Heart right ventricle (tissue), 16 donors: ENCODE measurements at regions not wholly inside any gene's neighbourhood (a gene's known extent, or its start where the extent isn't known, plus 50 kb on each side); places are given as distances from the start of the nearest gene placed in this dataset.

ENCODE experiments used
- ATAC-seq, 8 donors: fragments of 200-7000 bp; cut with Tn5 transposase; one replicate each; pipeline ENCODE4 v1.9.1; 2020; ENCODE audit warnings: mild to moderate bottlenecking in 8 of 8, moderate library complexity in 8 of 8, moderate number of reproducible peaks in 1 of 8
- DNase-seq, 2 donors: peaks; one replicate each; pipeline ENCODE4 v3.0.0-alpha.2; 2020
- H3K27ac ChIP-seq, 10 donors: fragments of 200-600 bp; sonication (generic) in 2 of 10; one replicate each; pipeline versions ENCODE4 v1.5.0 to v1.8.0; 2020 to 2022; ENCODE audit warnings: mild to moderate bottlenecking in 3 of 10
- H3K27me3 ChIP-seq, 7 donors: fragments of 200-600 bp; one replicate each; pipeline ENCODE4 v1.8.0; 2021 to 2022; ENCODE audit warnings: mild to moderate bottlenecking in 2 of 7
- H3K36me3 ChIP-seq, 9 donors: fragments of 200-600 bp; sonication (generic) in 1 of 9; one replicate each; pipeline versions ENCODE4 v1.5.0 to v1.8.0; 2020 to 2022; ENCODE audit warnings: mild to moderate bottlenecking in 2 of 9
- H3K4me1 ChIP-seq, 9 donors: fragments of 200-600 bp; sonication (generic) in 1 of 9; one replicate each; pipeline versions ENCODE4 v1.5.0 to v1.8.0; 2020 to 2022; ENCODE audit warnings: mild to moderate bottlenecking in 4 of 9
- H3K4me3 ChIP-seq, 10 donors: fragments of 200-600 bp; sonication (generic) in 2 of 10; one replicate each; pipeline versions ENCODE4 v1.5.0 to v1.8.0; 2020 to 2022; ENCODE audit warnings: mild to moderate bottlenecking in 7 of 10, moderate library complexity in 2 of 10
- H3K9me3 ChIP-seq, 11 donors: fragments of 200-600 bp in 10 of 11; sonication (generic) in 2 of 11; one replicate each; pipeline versions ENCODE4 v1.5.0 to v1.8.0; 2013 to 2022; ENCODE audit warnings: mild to moderate bottlenecking in 2 of 11, control low read depth in 1 of 11, moderate library complexity in 1 of 11
- CTCF ChIP-seq, 9 donors: fragments of 200-600 bp; sonication (generic) in 2 of 9; IDR thresholded peaks; one replicate each; pipeline versions ENCODE4 v1.5.0 to v1.8.0; 2021 to 2022; ENCODE audit warnings: antibody characterized with exemption in 9 of 9, mild to moderate bottlenecking in 5 of 9, moderate library complexity in 1 of 9
- WGBS, 2 donors: extraction: QIAGEN DNeasy Blood & Tissue Kit; methylation state at CpG; one replicate each; pipeline ENCODE4 v1.1.7; 2013; ENCODE audit warnings: inconsistent platforms in 1 of 2; 5-methylcytosine and 5-hydroxymethylcytosine counted together
- intact Hi-C, 10 donors: fragments of 100-400 bp; cut with DNase I; formaldehyde crosslinking; loops; one replicate each; pipeline versions ENCODE4 v1.11.1 to v1.14.2; 2022
- donor health status: Arrhythmogenic right ventricular cardiomyopathy.
- donor health status: ischemic (EF 13 %, LVEDD 7.1; RV severe dilation, severe dysfunction).
- donor health status: healthy with polysubstance abuse.
- donor health status: DM: no; HTN: yes; CAD: no.
- donor health status: DM: no; HTN: no; CAD: no.
- donor health status: ischemic (EF 25% LVEDD 6.9; RV normal size, moderate dysfunction).
- donor health status: ischemic (EF 25% LVEDD 5.7; RV mildly dilated, moderate dysfunction).
- donor health status: healthy.
- donor health status: DM: yes; HTN: yes; CAD: no.
- donor health status: Ischemic cardiomyopathy.
- donor health status: ischemic (EF 35%, LVEDD 5.7; RV mildly dilated, moderate dysfunction).
- donor health status: nonischemic (EF 11% LVEDD 7.7; RV severe dilation, severe dysfunction).
- donor health status: DM: yes; HTN: yes; CAD: no.
- donor health status: PGD.
- donor health status: ischemic (EF 29% LVEDD 5.4; RV normal size, mild dysfunction).
- donor health status: nonischemic (EF 23%, LVEDD 6.1; RV moderate dilation, normal function).

- TF ChIP-seq CTCF (IDR thresholded peaks at IDR 0.05): no peak
- Histone ChIP-seq H3K4me3 (peak overlapping the region in 8 of 10 donors; percentile 17 to 48 (median 42)), H3K27ac (peak overlapping the region in 8 of 10 donors; percentile 62 to 84 (median 75))
Observed at GRCh38 chr16:14002416-14002990, 68.6 kb upstream of the MRTFB start.

GRCh38 chr16:14003074-14003570 is 68.0 kb upstream of the MRTFB start:
- no peaks in the 10 kb centered on the region for H3K27me3 ChIP-seq
- peak; percentile 57 to 86 (median 72) for ATAC-seq
- no peaks in the 10 kb centered on the region for H3K36me3 ChIP-seq
- WGBS, 2 donors: 1 to 2% methylated on average over 15 of the region's 15 CpGs
- peaks cover 8 to 73% (median 61%) of the 10 kb centered on the region in 9 donors for H3K4me1 ChIP-seq
- intact Hi-C loops: loop anchor here in 6 of 10 donors (5.0 to 10.0 kb wide), 7 partner anchors 46 to 184 kb away; partner anchors contain the start of genes MRTFB (in 4 of the 6) and ERCC4 (in 3 of the 6)
- DNase-seq: peak; percentile 55 to 80
- H3K4me3 ChIP-seq: peak overlapping the region in 8 of 10 donors; percentile 17 to 48 (median 42)
- peak overlapping the region in 9 of 10 donors; percentile 62 to 84 (median 75) for H3K27ac ChIP-seq
- H3K9me3 ChIP-seq: no peaks in the 10 kb centered on the region
- peak in 4 of 9 donors; percentile 21 to 39 (median 31) for TF ChIP-seq CTCF (IDR thresholded peaks at IDR 0.05)

More at GRCh38 chr16:14002416-14002990, 68.6 kb upstream of the MRTFB start:
- DNase-seq: no peak
- H3K27me3 ChIP-seq: no peaks in the 10 kb centered on the region
- intact Hi-C loops: loop anchor here in 6 of 10 donors (5.0 to 10.0 kb wide), 7 partner anchors 45 to 185 kb away; partner anchors contain the start of genes MRTFB (in 4 of the 6) and ERCC4 (in 3 of the 6)
- no peaks in the 10 kb centered on the region for H3K9me3 ChIP-seq
- no peak for ATAC-seq
- no peaks in the 10 kb centered on the region for H3K36me3 ChIP-seq
- WGBS, 2 donors: 55 to 60% methylated on average over 13 of the region's 13 CpGs
- peaks cover 8 to 80% (median 66%) of the 10 kb centered on the region in 9 donors for H3K4me1 ChIP-seq

GRCh38 chr16:14004031-14004728 is 66.9 kb upstream of the MRTFB start:
- peak; percentile 58 to 63 for DNase-seq

More at GRCh38 chr16:14004031-14004728, 66.9 kb upstream of the MRTFB start:
- no peaks in the 10 kb centered on the region for H3K36me3 ChIP-seq
- peak; percentile 26 to 57 (median 42) for ATAC-seq
- WGBS, 2 donors: 72 to 79% methylated on average over 13 of the region's 13 CpGs
- no peaks in the 10 kb centered on the region for H3K9me3 ChIP-seq
- H3K4me3 ChIP-seq: no peak overlapping the region
- peak overlapping the region in 9 of 10 donors; percentile 27 to 84 (median 75) for H3K27ac ChIP-seq
- no peaks in the 10 kb centered on the region for H3K27me3 ChIP-seq
- TF ChIP-seq CTCF (IDR thresholded peaks at IDR 0.05): no peak
- peaks cover 3 to 63% (median 51%) of the 10 kb centered on the region in 9 donors for H3K4me1 ChIP-seq
- intact Hi-C loops: loop anchor here in 6 of 10 donors (5.0 to 10.0 kb wide), 7 partner anchors 47 to 183 kb away; partner anchors contain the start of genes MRTFB (in 4 of the 6) and ERCC4 (in 3 of the 6)
